KG1 (cell line): ENCODE measurements at regions not wholly inside any gene's neighbourhood (a gene's known extent, or its start where the extent isn't known, plus 50 kb on each side); places are given as distances from the start of the nearest gene placed in this dataset.
"Not testable (repeated sequence)": the region's sequence is repeated elsewhere in the genome, so short reads cannot be mapped to it uniquely, and the experiment has no call there.

Experiments used
- DNase-seq: peaks from one replicate; lab custom pipeline; 2025; lab: John Stamatoyannopoulos, UW

GRCh38 chr11:123344790-123345357 is 85.2 kb upstream of the GRAMD1B start:
- no peak for DNase-seq

- DNase-seq, result not testable (repeated sequence)
Measured at GRCh38 chr11:123344188-123344587, 85.9 kb upstream of the GRAMD1B start.

- no peak for DNase-seq
Measured at GRCh38 chr11:123338997-123339752, 90.9 kb upstream of the GRAMD1B start.

- DNase-seq, result no peak
Measured at GRCh38 chr11:123338266-123338800, 91.7 kb upstream of the GRAMD1B start.

- no peak for DNase-seq
Measured at GRCh38 chr11:123334925-123335324, 95.1 kb upstream of the GRAMD1B start.

- not testable (repeated sequence) for DNase-seq
Measured at GRCh38 chr11:123332577-123332976, 97.5 kb upstream of the GRAMD1B start.

GRCh38 chr11:123330948-123331347 is 99.1 kb upstream of the GRAMD1B start:
- DNase-seq, result no peak

GRCh38 chr11:123330471-123330870 is 99.6 kb upstream of the GRAMD1B start:
- DNase-seq, result no peak

GRCh38 chr11:123330071-123330470 is 100.0 kb upstream of the GRAMD1B start:
- DNase-seq, result no peak

GRCh38 chr11:123328281-123328867 is 101.7 kb upstream of the GRAMD1B start:
- DNase-seq, result no peak

- no peak for DNase-seq
Measured at GRCh38 chr11:123325533-123325932, 104.5 kb upstream of the GRAMD1B start.

GRCh38 chr11:123323568-123323967 is 106.5 kb upstream of the GRAMD1B start:
- no peak for DNase-seq

- no peak for DNase-seq
Measured at GRCh38 chr11:123321636-123322035, 108.4 kb upstream of the GRAMD1B start.

- no peak for DNase-seq
Measured at GRCh38 chr11:123318623-123319022, 111.4 kb upstream of the GRAMD1B start.

- DNase-seq, result not testable (repeated sequence)
Measured at GRCh38 chr11:123318132-123318531, 111.9 kb upstream of the GRAMD1B start.

- no peak for DNase-seq
Measured at GRCh38 chr11:123316003-123316402, 114.1 kb upstream of the GRAMD1B start.

- DNase-seq, result no peak
Measured at GRCh38 chr11:123314972-123315371, 115.1 kb upstream of the GRAMD1B start.

- DNase-seq, result no peak
Measured at GRCh38 chr11:123313262-123313661, 116.8 kb upstream of the GRAMD1B start.

GRCh38 chr11:123308077-123308476 is 113.0 kb upstream of the CLMP start:
- no peak for DNase-seq

GRCh38 chr11:123307276-123307675 is 112.2 kb upstream of the CLMP start:
- DNase-seq, result no peak

GRCh38 chr11:123306531-123306930 is 111.5 kb upstream of the CLMP start:
- no peak for DNase-seq

GRCh38 chr11:123305601-123306375 is 110.7 kb upstream of the CLMP start:
- DNase-seq, result no peak
